Jurkat, Clone E6-1 (cell line): ENCODE measurements at regions not wholly inside any gene's neighbourhood (a gene's known extent, or its start where the extent isn't known, plus 50 kb on each side); places are given as distances from the start of the nearest gene placed in this dataset.

Experiments used
- DNase-seq: peaks from one replicate; pipeline ENCODE4 v3.0.0-alpha.2; 2011; ENCODE audit warnings: low read depth, low spot score
- H3K4me3 ChIP-seq: 2 replicates; pipeline ENCODE4 v1.5.1; 2011; ENCODE audit warnings: mild to moderate bottlenecking, low read length, control low read depth, moderate library complexity

DNA sequence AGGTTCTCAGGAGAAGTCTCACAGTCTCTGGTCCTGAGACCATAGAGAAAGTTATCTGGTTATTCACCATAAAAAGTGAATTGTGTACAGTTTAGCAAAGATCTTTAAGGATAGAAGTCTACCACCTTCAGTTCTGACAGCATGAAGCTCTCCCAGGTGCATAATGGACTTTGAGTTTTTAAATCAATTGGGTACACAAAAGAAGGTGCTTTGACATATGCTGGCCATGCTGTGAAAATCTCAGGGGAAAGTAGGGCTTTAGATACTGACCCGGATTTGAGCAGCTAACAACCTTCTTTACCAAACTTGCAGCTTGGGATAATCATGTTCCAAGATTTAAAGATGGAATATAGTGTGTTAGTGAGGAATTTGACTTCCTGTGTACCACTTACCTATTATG lies 264.2 kb downstream of the ZSWIM6 start:
- no peak overlapping the region for H3K4me3 ChIP-seq
- DNase-seq, result no peak

DNA sequence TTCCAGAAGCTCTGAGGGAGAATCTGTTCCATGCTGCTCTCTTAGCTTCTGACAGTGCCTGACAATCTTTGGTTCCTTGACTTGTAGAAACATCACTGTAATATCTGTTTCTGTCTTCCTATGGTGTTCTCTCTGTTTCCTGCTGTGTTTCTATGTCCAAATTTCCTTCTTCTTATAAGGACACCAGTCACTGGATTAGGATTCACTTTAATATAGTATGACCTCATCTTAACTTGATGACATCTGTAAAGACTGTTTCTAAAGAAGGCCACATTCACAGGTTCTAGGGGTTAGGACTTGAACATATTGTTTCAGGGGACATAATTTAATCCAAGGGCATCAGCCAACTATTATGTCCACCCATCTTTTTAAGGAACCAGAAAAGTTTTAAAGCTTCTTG lies 265.6 kb downstream of the ZSWIM6 start:
- no peak overlapping the region for H3K4me3 ChIP-seq
- no peak for DNase-seq

DNA sequence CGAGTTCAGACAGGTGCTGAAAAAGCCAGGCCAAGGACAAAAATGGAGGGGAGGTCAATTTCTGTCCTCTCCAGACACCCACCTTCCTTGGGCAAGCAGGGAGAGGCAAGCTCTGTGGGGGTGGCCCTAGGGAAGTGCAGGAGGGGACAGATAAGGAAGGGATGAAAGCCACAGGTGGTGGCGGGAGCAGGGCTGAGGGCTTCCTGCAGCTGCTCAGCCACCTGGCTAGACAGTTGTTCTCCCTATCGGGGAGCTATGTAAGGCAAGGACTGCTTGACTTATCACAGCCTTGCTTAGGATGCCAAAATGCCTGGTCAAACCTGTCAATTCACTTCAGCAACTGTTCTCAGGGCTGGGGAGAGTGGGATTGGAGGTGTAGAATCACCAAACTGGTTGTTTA lies 266.1 kb downstream of the ZSWIM6 start:
- DNase-seq, result peak; percentile 42
- no peak overlapping the region for H3K4me3 ChIP-seq

DNA sequence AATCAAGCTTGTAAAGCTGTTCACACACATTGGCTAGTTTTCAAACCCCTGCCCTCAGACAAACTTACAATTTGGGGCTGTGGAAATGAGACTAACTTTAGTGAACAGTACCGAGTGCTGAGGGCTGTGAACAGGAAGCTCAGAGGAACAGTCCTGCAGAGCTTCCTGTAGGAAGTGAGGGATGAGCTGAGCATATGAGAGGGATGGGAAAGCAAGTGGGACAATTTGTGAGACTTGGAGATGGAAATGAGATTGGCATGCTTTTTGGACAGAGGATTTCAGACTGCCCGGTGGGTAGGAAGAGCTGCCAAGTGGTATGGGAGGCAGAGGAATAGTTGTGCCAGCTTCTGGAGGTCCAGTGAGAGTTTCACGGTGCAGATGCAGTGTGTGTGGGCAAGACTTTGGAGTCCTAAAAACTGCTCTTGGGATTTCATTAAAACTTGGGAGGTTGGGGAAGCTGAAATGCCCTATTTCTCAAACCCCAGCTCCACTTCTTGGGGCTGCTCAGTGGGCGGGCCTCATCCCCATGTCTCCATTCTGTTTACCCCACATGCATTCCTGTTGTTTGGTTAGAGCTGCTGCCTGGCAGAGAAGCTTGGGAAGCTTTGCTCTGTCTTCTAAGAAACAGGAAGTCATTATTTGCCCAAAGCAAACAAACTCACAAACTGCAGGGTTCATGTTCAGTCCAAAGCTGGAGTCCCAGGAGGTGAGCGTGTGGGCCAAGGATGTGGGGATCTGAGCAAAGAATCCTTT lies 267.5 kb downstream of the ZSWIM6 start:
- no peak for DNase-seq
- H3K4me3 ChIP-seq, result no peak overlapping the region

DNA sequence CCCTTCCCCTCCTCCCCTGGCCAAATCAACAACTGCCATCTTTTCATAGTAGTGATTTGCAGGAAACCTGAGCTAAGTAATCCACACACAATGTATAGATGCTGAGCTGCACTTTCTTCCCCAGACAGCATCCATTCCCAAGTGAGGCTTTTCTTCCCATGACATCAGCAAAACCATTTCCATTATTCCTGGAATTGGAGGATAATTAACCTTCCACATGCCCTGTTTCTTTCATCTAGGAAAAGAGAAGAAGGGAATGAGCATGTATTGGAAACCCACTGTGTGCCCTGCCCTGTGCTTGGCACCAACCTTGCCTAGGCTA lies 268.0 kb downstream of the ZSWIM6 start:
- DNase-seq, result no peak
- no peak overlapping the region for H3K4me3 ChIP-seq

DNA sequence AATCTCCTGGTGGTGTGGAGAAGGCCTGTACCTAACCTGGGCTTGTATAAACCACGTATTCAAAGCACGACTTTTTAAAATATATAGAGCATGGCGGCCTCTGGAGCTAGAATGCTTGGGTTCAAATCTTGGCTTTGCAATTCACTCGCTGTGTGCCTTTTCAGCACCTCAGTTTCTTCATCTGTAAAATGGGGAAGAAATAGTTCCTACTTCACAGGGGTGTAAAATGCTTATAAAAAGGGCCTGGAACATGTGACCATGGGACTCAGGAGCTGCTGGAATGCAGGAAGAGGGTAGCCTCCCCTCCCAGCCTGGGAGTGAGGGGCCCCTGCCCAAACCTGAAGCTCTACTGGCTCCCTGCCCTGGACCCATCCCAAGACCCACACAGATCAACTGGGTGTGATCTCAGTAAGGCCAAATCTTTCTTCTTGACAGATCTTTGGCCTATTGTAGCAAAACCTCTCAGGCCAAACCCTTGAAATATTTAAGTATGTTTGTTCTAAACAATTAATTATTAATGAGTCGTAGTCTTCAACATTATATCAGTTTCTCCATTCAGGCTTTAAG lies 269.0 kb downstream of the ZSWIM6 start:
- DNase-seq, result no peak
- H3K4me3 ChIP-seq, result no peak overlapping the region

DNA sequence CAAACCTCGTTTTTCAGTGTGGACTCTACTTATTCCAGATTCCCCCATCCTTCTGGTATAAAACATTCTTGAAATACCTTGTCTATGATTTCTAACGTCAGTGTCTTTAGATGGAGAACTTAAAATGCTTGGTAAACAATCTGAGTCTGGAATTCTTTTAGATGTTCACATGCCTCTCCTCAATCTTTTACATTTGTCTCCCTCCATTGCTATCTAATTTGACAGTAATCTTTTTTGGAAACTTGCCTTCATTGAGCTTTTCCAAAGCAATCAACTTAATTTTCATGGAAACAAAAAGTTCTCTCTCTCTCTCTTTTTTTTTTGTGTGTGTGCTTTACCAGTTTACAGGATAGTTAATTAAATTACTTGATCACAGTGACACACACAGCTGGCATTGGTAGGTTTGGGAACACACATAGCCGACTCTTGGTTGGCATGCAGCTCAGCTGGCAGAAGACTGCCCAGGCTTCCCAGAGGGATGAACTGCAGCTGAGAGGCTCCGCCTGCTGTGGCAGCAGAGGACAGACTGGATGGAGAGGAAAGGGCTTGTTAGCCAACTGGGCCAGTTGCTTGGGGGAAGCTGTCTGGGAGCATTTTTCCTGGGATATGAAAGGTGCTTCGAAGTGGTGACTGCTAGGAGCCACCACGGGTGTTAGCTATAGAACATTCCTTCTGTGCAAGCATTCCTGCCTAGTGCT lies 271.3 kb downstream of the ZSWIM6 start:
- H3K4me3 ChIP-seq, result no peak overlapping the region
- no peak for DNase-seq

DNA sequence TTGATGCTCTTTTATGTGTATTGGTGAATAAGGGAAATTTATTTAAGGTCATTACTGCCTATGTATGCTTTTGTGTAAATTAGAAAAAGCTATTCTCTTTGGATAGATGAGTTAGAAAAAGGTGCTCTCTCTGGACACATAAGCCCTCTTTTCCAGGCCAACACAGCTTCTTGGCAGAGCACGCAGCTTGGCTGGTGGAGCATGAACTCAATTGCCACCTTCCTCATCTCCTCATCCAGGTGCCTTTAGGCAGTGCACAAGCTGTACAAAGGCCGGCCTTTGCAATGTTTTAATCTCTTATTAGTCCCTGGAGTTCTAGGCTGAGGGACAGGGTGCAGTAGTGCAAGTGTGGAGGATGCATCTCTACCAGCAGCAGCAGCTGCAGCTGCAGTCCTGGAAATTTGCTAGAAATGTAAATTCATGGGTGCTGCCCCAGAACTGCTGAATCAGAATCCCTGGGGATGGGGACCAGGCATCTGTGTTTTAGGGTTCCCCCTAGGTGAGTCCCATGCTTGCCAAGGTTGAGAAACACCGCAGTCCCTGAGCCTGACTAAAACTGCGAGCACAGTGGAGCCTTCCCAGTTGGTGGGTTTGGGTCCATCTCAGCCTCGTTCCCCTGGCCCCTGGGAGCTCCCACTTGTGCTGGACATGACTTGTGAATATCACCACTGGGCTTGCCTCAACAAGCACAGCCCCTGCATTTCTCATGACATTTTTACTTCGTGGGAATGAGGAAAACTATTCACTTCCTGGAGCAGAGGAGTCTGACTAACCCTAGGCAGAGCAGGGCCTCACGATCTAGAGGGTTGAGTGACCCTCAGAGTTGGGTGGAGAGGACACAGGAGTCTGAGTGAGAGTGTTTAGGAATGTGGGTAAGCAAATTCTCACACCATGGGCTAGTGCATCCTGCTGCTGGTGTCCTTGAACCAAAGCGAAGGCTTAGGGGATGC lies 272.3 kb downstream of the ZSWIM6 start:
- H3K4me3 ChIP-seq, result no peak overlapping the region
- no peak for DNase-seq

DNA sequence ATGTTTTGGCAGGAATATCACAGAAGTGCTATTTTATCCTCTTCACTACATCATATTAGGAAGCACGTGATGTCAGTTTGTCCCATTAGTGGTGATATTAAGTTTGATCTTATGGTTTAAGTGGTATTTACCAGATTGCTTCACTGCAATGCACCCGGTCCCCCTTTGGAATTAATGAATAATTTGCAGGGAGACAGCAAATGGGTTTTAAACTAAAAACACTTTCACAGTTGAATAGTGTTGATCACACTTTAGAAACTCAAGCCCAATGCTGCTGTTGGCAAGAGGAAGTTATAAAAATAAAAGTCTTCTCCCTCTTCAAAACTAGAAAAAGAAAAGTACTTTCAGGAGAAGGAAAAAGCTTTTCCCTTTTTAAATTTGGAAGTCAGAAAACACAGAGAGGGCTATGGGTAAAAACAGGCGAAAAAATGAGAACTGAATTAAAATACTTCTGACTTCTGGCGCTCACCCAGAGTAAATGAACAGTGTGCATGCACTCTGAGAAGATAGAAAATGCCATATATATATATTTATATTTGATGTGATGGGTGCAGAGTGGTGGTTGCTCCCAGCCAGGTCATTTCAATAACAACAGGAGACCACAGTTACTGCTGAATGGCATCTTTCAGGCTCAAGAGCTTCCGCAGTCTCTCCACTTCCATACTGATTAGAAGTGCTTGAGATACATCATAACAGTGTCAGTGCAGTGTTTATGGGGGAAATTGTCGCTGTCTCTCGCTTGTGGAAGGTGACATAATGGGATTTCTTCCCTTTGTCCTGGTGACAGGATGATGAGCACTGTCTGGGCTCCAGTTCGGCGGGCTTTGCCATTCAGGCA lies 278.0 kb downstream of the ZSWIM6 start:
- H3K4me3 ChIP-seq, result no peak overlapping the region
- no peak for DNase-seq

DNA sequence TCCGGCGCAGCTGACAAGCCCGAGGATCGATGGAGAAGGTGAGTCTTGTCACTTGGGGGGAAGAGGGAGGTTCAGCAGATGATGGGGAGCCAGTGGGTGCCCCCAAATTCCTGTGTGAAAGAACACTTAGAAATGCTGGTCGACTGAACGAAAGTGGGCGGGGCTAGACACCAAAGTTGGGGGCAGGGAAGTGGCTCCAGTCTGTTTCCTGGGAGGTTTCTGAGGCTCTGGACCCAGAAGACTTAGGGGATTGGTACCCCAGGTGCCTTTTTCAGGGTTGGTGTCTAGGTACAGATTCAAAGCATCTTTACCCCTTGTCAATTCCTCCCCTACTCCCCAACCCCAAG lies 278.6 kb downstream of the ZSWIM6 start:
- H3K4me3 ChIP-seq, result no peak overlapping the region
- DNase-seq, result no peak

DNA sequence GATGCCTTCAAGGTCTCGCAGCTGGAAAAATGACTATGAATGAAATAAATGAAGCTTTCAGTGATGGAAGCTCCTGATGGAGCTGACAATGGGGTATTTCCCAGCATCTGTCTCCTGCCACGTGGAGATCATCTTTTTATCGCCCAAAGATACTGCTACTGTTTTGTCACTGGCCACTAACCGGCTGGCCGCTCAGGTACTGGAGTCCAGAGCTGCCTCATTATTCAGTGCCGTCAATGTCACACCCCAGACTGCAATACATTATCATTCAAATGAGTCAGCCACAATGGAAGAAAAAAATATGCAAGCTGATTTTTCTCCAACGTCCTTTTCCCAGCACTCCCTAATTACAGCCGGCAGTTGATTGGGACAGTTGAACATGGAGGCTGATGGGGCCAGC lies 280.4 kb downstream of the ZSWIM6 start:
- H3K4me3 ChIP-seq, result no peak overlapping the region
- DNase-seq, result no peak

DNA sequence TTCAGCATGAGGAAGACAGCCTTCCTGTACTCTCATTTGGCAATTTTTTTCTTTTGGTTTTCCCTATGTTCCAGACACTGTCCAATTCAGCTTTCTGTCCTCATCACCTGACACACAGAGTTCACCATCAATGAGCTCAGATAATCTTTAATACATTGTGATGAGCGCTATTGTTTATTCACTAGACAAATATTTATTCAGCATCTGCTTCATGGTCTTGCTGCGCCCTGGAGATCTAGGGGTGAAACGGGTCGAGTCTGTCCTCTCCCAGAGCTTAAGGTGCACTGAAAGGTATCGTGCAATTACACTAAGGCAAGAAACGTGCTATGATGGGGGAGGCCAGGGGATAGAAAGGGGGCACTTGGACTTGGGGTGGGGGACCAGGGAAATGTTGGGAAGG lies 281.6 kb downstream of the ZSWIM6 start:
- no peak overlapping the region for H3K4me3 ChIP-seq
- DNase-seq, result no peak

DNA sequence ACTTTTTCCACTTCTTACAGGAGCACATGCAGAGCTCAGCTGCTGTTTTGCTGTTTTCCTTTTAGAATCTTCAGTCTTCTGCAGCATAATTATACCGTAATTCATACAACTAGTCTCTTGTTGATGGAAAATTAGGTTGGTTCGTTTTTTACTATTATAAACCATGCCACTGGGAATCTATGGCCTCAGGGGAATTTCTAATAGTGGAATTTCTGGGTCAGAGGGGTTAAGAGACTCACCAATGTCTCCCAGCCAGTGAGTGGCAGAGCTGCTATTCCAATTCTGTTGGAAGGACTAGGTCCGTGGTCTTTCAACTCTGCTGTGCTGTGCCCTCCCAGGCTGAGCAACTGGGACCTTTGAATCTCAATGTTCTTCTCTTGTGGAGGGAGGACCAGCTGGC lies 282.5 kb downstream of the ZSWIM6 start:
- no peak overlapping the region for H3K4me3 ChIP-seq
- DNase-seq, result no peak

DNA sequence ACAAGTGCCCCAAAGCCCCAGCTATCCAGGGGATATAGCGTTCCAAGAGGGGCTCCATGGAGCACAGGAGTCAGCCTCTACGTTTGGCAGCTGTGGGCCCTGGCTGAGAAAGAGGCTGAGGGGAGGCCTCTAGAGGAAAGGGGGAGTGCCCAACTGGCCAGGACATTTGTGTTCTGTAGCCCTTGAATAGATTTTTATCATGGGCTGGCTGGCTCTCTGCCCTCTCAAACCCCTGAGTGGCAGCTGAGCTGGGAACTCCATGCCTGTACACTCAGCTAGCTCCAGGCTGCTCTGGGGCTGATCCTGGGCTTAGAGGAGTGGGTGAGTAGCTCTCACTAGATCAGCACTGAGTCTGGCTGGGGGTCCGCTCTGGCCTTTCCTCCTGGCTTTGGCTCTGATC lies 285.0 kb downstream of the ZSWIM6 start:
- DNase-seq, result no peak
- no peak overlapping the region for H3K4me3 ChIP-seq

DNA sequence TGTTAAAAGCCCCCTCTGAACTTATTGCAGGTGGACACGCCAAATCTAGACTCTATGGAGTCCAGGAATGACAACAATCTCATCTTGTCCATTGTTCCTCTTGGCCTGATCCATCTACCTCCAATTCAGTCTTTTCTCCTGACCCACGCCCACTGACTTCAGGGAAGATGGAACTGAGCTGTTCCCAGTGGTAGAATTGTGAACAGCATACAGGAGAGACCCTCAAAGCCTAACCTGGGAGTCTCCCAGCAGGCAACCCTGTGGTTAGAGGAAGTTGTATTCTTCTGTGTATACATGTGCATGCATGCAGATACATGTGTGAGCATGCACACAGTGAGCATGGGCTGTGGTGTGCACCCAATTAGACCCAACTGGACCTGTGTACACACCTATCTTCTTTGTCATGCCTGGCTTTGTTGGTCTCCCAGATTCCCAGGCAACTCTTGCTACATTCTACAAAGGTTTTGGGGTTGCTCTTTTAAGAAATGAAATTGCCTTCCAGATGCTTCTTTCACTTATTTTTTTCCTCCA lies 286.0 kb downstream of the ZSWIM6 start:
- no peak for DNase-seq
- no peak overlapping the region for H3K4me3 ChIP-seq

DNA sequence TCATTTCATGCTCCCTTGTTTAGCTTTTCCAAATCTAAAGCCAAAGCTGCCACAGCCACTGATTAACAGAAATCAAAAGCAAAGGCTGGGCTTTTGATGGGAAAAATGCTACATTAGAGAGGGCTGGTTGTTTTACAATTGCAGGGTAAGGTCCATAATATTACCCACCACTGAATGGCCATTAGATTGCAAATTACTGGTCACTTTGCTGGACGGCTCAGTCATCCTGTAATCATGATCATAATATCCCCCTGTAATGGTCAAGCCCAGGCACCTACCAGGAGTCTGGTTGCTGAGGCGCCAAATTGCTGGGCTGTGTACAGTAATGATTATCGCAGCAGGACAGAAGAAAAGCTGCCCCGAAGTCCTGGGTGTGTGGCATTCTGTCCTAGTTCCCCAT lies 286.5 kb downstream of the ZSWIM6 start:
- no peak for DNase-seq

DNA sequence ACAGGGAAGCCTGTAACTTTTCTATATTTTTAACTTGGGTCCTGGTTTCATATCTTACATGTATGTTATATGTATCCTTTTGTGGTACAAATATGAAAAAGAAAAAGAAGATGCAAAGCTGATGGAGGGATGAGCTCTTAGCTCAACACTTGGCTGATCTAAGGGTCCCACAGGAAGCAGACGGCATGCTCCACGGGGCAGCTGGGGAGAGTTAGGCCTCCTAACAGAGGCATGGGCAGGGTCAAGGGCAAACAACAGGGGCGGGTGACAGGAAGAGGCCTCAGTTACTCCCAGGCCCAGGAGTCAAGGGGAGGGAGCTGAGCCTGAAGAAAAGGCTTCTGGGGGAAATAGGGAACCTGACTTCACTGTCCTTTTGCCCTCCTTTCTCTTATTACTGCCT lies 287.2 kb downstream of the ZSWIM6 start:
- DNase-seq, result no peak
- H3K4me3 ChIP-seq, result no peak overlapping the region

More for the DNA sequence above, 286.5 kb downstream of the ZSWIM6 start:
- H3K4me3 ChIP-seq, result no peak overlapping the region

DNA sequence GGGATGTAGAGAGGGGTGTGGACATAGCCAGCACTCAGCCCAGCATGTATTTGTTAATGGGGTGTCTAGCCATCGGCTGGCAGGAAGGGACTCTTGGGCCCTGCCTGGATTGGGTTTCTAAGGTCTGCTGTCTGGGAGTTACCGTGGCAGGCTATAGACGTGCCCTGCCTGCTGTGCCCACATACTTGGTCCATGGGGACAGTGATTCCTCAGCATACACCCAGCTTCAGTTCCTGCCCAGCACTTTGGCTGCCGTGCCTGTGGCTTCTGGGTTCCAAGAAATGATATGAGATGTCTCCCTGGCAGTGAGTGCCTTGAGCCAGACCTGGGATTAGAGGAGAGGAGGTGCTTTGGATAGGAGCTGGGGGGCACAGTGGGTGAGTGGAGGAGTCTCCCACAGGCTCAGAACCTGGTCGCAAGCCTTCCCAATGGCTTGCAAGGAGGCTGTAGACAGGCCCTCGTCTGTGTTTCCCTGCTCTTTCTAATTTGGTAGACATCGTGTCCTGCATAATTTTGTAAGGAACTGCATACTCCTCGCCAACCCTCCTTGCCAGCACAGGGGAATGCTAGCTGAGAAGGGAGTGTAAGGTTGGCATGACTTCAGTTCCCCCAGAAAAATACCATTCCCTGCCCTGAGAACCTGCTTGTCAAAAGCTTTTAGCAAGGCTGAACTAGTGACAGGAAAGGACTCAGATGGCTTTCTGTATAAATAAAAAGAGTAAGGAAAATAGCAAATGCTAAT lies 287.9 kb downstream of the ZSWIM6 start:
- DNase-seq, result no peak
- no peak overlapping the region for H3K4me3 ChIP-seq
